Gastroesophageal sphincter (tissue), 3 donors: ENCODE measurements at regions not wholly inside any gene's neighbourhood (a gene's known extent, or its start where the extent isn't known, plus 50 kb on each side); places are given as distances from the start of the nearest gene placed in this dataset.

Experiments used
- CTCF ChIP-seq, 4 experiments: fragments of 200-600 bp in 2 of 4; fragments of 450-650 bp in 2 of 4; sonication (generic) in 1 of 4; IDR thresholded peaks; one replicate each; pipeline ENCODE4 v1.5.1; 2017 to 2019; ENCODE audit warnings: antibody characterized with exemption in 4 of 4, mild to moderate bottlenecking in 2 of 4, moderate library complexity in 2 of 4
- POLR2AphosphoS5 ChIP-seq: sonication (generic); formaldehyde crosslinking; IDR thresholded peaks from one replicate; pipeline ENCODE4 v1.6.1; 2017; ENCODE audit warnings: antibody characterized with exemption

- no peak for TF ChIP-seq CTCF (IDR thresholded peaks at IDR 0.05)
- no peak for TF ChIP-seq POLR2AphosphoS5
Measured at GRCh38 chr5:56688402-56688801, 126.9 kb upstream of the MAP3K1 start.
